ENCODE measurements at regions not wholly inside any gene's neighbourhood (a gene's known extent, or its start where the extent isn't known, plus 50 kb on each side); places are given as distances from the start of the nearest gene placed in this dataset.

DNA sequence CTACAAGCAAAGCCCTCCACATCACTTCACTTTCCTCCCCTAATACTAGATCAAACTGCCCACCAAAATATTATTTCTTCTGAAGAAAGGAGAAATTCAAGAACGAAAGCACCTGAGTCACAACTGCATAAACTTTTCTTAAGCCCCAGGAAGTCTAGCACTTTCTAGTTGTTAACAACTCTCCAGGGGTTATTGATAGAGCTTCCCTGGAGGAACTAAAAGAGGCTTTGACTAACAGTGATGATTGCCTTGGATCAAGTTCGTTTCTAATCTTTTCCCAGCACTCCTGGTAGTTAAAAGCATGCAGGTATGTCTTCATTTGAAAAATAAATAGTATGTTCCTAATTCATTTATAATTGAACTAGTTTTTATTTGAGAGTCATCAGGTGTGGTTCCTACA lies 917.0 kb downstream of the TUSC7 start:
- Histone ChIP-seq H3K27ac (ENCODE audit: low read depth, low read length) (no peak overlapping the region), H3K27me3 (ENCODE audit: control insufficient read depth, insufficient read depth, low read length) (no peaks in the 10 kb centered on the region), H3K4me3 (ENCODE audit: low read depth, low read length) (no peak overlapping the region), H3K9me3 (ENCODE audit: control insufficient read depth, insufficient read depth, low read length) (no peaks in the 10 kb centered on the region)
- ChIA-PET POLR2A (no interaction called here), CTCF (no interaction called here)
- no peak for DNase-seq (ENCODE audit: low read depth, low spot score)
- TF ChIP-seq, protein P1, sequence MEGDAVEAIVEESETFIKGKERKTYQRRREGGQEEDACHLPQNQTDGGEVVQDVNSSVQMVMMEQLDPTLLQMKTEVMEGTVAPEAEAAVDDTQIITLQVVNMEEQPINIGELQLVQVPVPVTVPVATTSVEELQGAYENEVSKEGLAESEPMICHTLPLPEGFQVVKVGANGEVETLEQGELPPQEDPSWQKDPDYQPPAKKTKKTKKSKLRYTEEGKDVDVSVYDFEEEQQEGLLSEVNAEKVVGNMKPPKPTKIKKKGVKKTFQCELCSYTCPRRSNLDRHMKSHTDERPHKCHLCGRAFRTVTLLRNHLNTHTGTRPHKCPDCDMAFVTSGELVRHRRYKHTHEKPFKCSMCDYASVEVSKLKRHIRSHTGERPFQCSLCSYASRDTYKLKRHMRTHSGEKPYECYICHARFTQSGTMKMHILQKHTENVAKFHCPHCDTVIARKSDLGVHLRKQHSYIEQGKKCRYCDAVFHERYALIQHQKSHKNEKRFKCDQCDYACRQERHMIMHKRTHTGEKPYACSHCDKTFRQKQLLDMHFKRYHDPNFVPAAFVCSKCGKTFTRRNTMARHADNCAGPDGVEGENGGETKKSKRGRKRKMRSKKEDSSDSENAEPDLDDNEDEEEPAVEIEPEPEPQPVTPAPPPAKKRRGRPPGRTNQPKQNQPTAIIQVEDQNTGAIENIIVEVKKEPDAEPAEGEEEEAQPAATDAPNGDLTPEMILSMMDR (IDR thresholded peaks at IDR 0.05; ENCODE audit: low read depth, low read length): no peak

DNA sequence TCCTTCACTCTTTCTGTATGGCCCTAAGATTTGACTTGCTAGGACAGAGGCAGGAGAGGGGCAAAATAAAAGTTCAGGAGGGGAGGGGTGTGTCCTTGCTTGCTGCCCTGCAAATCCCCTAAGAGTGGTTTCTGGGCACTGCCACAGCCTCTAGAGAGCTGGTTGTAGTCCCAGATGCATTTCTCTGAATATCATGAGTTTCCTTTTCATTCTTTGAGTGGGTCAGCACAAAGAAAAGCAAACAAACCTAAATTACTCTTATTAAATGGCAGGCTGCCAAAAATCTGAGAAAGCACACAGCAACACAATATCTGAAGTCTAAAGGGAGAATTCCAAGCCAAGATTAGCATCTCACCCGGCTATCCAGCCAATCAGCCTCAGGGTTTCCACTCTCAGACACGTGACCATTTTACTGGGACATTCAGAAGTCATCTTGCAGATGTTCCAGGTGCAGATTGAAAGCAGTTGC lies 919.3 kb downstream of the TUSC7 start:
- H3K27ac ChIP-seq (ENCODE audit: low read depth, low read length): no peak overlapping the region
- no peaks in the 10 kb centered on the region for H3K27me3 ChIP-seq (ENCODE audit: control insufficient read depth, insufficient read depth, low read length)
- TF ChIP-seq, protein P1 (IDR thresholded peaks at IDR 0.05; ENCODE audit: low read depth, low read length): no peak
- CTCF ChIA-PET: interaction anchor here (1.0 kb wide), 1 partner anchor 369 kb away, joined by 3 read pairs; no protein-coding TSS in a partner anchor
- no peaks in the 10 kb centered on the region for H3K9me3 ChIP-seq (ENCODE audit: control insufficient read depth, insufficient read depth, low read length)
- H3K4me3 ChIP-seq (ENCODE audit: low read depth, low read length): no peak overlapping the region
- peak; percentile 53 for DNase-seq (ENCODE audit: low read depth, low spot score)
- POLR2A ChIA-PET: no interaction called here

DNA sequence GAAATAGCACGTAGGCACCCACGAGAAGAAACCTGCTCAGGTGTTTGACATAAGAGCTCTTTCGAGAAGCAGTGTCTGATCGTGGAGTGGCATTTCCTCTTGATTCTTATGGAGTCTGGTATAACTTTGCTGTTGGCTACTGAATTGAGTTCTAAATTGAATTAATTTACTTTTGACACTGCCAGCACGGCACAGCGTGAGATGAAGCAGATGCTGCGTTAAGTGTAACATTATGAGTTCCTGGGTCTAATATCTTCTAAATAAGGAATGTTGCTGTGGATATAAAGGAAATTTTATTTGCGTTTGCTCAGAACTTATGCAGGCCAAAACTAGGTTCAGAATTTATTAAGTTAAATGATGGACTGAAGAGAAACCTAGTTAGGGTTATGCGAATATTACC lies 919.9 kb downstream of the TUSC7 start:
- POLR2A ChIA-PET: no interaction called here
- TF ChIP-seq, protein P1 (IDR thresholded peaks at IDR 0.05; ENCODE audit: low read depth, low read length): no peak
- CTCF ChIA-PET: no interaction called here

DNA sequence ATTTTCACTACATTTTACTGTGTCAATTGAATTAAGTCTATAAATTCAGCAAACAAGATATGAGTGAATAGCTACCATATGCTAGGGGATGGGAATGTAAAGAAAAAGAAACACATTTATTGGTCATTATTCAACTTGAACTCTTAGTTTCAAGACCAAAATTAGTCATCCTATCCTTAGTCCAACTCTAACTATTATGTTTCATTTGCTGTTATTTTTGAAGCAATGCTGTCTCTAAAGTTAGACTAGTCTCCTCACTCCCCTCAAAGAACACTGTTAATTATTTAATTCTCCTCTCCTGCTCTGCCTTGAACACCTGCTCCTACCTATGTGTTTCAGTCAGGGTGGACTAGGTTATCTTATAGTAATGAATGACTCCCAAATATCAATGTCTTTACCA lies 920.9 kb downstream of the TUSC7 start:
- ChIA-PET CTCF (no interaction called here), POLR2A (no interaction called here)
- no peak for DNase-seq (ENCODE audit: low read depth, low spot score)
- no peaks in the 10 kb centered on the region for H3K27me3 ChIP-seq (ENCODE audit: control insufficient read depth, insufficient read depth, low read length)
- no peak overlapping the region for H3K27ac ChIP-seq (ENCODE audit: low read depth, low read length)
- TF ChIP-seq, protein P1 (IDR thresholded peaks at IDR 0.05; ENCODE audit: low read depth, low read length): no peak
- no peaks in the 10 kb centered on the region for H3K9me3 ChIP-seq (ENCODE audit: control insufficient read depth, insufficient read depth, low read length)
- H3K4me3 ChIP-seq (ENCODE audit: low read depth, low read length): no peak overlapping the region

More for the DNA sequence above, 919.9 kb downstream of the TUSC7 start:
- Histone ChIP-seq H3K27ac (ENCODE audit: low read depth, low read length) (no peak overlapping the region), H3K27me3 (ENCODE audit: control insufficient read depth, insufficient read depth, low read length) (no peaks in the 10 kb centered on the region), H3K9me3 (ENCODE audit: control insufficient read depth, insufficient read depth, low read length) (no peaks in the 10 kb centered on the region), H3K4me3 (ENCODE audit: low read depth, low read length) (no peak overlapping the region)
- DNase-seq (ENCODE audit: low read depth, low spot score): no peak

DNA sequence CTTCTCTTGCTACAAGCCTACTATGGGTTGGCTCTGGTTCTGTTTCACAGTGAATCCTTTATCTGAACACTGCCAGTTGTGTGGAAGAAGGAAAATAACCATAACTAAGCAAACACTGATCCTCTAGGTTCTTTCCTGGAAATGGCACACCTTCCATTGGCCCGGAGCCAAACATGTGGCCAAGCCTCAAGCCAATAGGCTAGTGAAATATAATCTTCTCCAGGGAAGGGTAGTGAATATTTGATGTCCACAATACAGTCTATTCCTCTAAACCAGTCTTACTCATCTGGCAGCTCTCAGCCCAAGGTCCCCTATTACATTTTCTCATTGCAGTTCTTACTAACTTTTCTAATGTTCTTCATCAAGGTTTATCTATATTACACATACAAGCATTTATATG lies 921.3 kb downstream of the TUSC7 start:
- CTCF ChIA-PET: no interaction called here
- no peaks in the 10 kb centered on the region for H3K9me3 ChIP-seq (ENCODE audit: control insufficient read depth, insufficient read depth, low read length)
- no peak overlapping the region for H3K27ac ChIP-seq (ENCODE audit: low read depth, low read length)
- no peak for DNase-seq (ENCODE audit: low read depth, low spot score)
- TF ChIP-seq, protein P1 (IDR thresholded peaks at IDR 0.05; ENCODE audit: low read depth, low read length): no peak
- POLR2A ChIA-PET: no interaction called here
- no peak overlapping the region for H3K4me3 ChIP-seq (ENCODE audit: low read depth, low read length)
- H3K27me3 ChIP-seq (ENCODE audit: control insufficient read depth, insufficient read depth, low read length): no peaks in the 10 kb centered on the region
